DND-41 (cell line): ENCODE measurements at regions not wholly inside any gene's neighbourhood (a gene's known extent, or its start where the extent isn't known, plus 50 kb on each side); places are given as distances from the start of the nearest gene placed in this dataset.

Experiments
- EZH2 ChIP-seq: IDR thresholded peaks from 3 replicates; pipeline ENCODE4 v1.6.1; 2012; ENCODE audit warnings: borderline replicate concordance, low read depth, mild to moderate bottlenecking, moderate library complexity, low read length, inconsistent platforms; ENCODE audit not compliant: severe bottlenecking
- TF ChIP-seq, protein P1 (sequence below): IDR thresholded peaks from 2 replicates; pipeline ENCODE4 v1.5.1; 2012; ENCODE audit warnings: borderline replicate concordance, low read length, moderate library complexity, mild to moderate bottlenecking; ENCODE audit not compliant: poor library complexity, severe bottlenecking; ENCODE audit errors: extremely low read depth

- TF ChIP-seq, protein P1, sequence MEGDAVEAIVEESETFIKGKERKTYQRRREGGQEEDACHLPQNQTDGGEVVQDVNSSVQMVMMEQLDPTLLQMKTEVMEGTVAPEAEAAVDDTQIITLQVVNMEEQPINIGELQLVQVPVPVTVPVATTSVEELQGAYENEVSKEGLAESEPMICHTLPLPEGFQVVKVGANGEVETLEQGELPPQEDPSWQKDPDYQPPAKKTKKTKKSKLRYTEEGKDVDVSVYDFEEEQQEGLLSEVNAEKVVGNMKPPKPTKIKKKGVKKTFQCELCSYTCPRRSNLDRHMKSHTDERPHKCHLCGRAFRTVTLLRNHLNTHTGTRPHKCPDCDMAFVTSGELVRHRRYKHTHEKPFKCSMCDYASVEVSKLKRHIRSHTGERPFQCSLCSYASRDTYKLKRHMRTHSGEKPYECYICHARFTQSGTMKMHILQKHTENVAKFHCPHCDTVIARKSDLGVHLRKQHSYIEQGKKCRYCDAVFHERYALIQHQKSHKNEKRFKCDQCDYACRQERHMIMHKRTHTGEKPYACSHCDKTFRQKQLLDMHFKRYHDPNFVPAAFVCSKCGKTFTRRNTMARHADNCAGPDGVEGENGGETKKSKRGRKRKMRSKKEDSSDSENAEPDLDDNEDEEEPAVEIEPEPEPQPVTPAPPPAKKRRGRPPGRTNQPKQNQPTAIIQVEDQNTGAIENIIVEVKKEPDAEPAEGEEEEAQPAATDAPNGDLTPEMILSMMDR: no peak
- TF ChIP-seq EZH2: no peak
These were observed 179.0 kb downstream of the PTEN start for GRCh38 chr10:88042160-88043100.
